NOMO-1 treated with DMSO at 0.1 percent for 48 hours (cell line): ENCODE measurements at regions not wholly inside any gene's neighbourhood (a gene's known extent, or its start where the extent isn't known, plus 50 kb on each side); places are given as distances from the start of the nearest gene placed in this dataset.
"Not testable (repeated sequence)": the region's sequence is repeated elsewhere in the genome, so short reads cannot be mapped to it uniquely, and the experiment has no call there.

ENCODE experiments used
- DNase-seq: peaks from one replicate; lab custom pipeline; 2025; ENCODE audit not compliant: unreplicated experiment; lab: John Stamatoyannopoulos, UW

DNA sequence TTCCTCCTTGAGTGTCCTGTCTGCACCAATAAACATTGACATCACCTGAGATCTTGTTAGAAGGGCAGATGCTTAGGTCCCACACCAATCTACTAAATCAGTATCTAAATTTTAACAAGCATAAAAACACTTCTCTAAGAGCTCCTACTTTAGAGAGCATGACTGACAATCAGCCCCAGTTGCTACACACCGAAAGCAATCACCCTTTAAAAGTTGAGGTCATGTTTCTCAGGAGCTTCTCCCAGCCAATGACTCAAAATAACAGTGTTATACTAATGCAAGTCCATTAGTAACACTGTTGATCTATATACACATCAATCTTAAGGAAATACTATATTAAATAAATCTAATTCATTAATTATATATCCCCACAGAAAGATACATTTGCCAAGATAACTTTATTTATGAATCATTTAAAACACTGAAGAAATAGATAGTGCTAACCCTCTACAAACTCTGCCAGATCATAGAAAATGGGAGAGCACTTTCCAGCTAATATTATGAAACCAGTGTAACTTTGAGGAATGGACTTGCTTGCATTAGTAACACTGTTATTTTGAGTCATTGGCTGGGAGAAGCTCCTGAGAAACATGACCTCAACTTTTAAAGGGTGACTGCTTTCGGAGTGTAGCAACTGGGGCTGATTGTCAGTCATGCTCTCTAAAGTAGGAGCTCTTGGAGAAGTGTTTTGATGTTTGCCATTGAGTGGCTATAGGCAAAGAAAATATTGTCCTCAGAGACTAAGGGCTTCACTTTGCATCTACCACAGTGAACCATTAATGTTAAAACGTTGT is 109.8 kb upstream of the HDX start:
- no peak for DNase-seq

DNA sequence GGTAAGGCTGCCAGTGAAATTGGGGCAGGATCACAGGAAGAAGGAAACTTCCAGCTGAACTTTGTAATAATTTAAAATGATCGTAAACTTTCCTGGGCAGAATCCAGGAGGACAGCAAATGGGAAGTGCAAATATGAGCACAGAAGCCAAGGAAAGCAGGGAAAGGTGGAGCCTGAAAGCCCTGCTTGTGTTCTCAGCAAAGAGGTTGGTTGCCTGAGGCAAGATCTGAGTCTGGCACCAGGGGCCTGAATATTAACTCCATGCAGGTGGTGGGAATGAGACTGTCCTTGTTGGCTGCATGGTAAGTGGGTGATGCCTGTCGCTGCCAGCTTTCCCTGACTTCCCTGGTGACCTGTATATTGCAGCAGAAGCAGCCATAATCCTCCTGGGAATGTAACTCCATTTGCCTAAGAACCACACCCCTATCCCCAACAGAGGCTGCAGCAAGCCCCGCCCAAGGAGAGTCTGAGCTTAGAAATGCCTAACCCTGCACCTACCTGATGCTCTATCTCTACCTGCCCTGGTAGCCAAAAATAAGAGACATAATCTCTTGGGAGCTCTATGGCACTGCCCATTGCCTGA is 132.0 kb upstream of the HDX start:
- no peak for DNase-seq

DNA sequence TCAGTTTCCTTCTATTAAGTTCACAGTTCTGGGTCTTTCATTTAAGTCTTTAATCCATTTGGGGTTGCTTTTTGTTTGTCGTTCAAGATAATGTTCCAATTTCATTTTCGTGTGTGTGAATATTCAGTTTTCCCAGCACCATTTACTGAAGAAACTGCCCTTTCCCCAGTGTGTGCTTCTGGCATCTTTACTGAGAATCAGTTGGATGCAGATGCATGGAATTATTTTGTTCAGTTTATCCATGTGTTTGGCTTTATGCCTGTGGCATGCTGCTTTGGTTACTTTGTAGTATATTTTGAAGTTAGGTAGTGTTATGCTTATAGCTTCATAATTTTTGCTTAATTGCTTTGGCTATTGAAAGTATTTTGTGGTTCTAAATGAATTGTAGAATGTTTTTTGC is 163.8 kb upstream of the HDX start:
- DNase-seq: no peak

DNA sequence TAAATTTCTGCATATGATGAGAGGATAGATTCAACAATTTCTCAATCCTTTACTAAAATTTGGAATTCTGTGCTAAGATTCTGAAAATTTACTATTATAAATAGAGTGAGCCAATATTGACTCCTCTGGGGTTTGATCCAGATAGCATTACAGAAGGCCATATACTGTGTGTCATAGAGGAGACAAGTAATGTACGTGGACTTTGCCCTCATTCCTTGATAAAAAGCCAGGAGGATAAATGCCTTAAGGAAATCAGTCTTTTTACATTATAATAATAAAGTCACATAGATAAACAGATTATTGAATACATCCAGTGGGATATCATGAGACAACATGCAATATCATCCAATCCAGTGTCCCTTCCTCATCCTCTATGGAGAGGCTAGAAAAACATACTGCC is 188.0 kb upstream of the HDX start:
- DNase-seq: no peak

DNA sequence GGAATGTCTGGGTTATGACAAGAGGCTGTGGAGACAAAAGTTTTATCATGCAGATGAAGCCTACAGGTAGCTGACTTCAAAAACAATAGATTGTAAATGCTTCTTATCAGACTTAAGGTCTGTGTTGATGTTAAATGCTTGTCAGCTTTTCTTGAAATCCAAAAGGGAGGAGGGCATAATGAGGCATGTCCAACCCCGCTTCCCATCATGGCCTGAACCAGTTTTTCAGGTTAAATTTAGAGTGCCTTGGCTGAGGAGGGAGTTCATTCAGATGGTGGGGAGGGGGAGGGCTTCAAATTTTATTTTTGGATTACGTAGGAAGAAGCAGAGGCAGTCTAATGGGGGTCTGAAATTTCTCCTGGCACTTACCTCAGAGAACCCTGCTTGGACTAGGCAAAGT is 207.7 kb upstream of the HDX start:
- no peak for DNase-seq

DNA sequence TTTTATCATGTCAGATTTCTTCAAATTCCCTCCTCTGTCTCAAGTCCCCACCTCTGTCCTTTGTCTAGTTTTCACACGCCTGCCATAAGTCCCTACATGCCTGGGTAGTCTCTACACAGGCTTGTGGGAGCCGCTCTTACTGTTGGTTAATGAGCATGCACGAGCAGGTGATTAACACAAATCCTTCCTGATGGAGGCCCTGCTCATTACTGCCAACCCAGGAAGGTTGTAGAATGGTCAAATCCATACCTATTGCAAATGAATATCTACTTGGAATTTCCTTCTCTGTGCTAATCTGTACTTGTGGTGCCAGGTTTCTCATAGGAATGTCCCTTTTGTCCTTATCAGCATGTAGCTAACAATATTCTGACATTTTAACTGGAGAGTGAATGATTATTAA is 208.4 kb upstream of the HDX start:
- DNase-seq: no peak

DNA sequence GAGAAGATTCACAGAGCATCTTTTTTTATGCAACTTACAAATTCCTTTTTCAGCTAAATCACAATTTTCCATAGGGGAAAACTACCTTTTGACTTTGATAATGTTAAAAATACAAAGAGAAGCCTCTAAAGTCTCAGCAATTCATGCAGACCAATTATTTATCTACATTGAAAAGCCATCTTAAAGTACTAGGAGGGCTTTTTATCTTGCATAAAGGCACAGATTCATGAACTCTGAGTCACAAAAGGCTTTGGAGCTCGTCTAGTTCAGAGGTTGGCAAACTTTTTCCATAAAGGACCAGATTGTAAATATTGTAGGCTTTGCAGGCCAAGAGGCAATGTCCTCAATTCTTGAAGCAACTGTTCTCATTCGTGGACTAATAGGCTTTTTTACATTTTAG is 210.4 kb upstream of the HDX start:
- DNase-seq: no peak

DNA sequence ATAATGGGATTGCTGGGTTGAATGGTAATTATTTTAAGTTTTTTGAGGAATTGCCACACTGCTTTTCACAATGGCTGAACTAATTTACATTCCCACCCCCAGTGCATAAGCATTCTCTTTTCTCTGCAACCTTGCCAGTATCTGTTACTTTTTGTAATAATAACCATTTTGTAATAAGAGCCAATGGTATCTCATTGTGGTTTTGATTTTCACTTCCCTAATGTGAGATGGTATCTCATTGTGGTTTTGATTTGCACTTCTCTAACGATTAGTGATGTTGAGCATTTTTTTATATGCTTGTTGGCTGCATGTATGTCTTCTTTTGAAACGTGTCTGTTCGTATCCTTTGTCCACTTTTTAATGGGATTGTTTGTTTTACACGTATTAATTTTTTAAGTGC is 213.1 kb upstream of the HDX start:
- peak; percentile 66 for DNase-seq

DNA sequence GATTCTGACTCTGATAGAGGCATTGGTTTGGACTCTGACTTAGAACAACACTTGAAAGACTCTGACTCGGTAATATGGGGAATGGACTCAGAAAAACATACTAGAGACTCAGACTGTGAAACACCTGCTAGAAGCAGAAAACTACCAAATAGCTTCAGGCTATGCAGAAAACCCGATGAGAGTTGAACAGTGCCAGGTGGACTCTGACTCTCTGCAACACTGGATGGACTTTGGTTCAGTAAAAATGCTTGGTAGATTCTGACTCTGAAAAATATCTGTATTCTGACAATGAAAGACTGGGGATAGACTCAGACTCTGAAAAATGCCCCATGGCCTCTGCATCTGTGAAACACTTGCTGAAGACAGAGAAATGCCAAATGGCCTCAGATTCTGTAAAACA is 215.1 kb upstream of the HDX start:
- no peak for DNase-seq

DNA sequence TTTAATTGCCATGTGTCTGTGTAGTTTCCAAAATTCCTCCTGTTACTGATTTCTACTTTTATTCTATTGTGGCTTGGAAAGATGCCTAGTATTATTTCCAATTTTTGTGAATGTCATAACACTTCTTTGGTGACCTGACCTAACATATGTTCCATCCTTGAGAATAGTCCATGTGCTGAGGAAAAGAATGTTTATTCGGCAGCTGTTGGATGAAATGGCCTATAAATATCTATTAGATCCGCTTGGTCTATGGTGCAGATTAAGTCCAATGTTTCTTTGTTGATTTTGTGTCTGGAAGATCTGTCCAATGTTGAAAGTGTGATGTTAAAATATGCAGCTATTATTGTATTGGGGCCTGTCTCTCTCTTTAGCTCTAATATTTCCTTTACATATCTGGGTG is 219.2 kb upstream of the HDX start:
- DNase-seq: no peak

DNA sequence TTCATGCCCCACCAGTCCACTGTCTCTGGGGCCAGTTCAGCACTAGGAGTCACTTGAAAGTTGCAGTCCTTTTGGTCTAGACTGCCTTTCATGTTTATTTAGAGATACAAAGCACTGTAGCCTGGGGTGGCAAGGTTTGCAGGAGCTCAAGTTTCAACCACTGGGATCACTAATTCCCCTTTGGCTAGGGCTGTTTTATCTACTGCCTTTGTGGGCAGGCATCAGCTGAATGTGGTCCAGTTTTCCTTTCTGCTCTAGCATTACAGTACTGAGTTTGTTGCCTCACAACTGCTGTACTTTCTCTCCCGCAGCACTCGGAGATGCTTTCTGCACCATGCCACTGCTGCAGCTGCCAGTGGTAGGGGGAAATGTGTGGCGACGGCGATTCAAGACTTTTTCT is 222.3 kb upstream of the HDX start:
- no peak for DNase-seq

DNA sequence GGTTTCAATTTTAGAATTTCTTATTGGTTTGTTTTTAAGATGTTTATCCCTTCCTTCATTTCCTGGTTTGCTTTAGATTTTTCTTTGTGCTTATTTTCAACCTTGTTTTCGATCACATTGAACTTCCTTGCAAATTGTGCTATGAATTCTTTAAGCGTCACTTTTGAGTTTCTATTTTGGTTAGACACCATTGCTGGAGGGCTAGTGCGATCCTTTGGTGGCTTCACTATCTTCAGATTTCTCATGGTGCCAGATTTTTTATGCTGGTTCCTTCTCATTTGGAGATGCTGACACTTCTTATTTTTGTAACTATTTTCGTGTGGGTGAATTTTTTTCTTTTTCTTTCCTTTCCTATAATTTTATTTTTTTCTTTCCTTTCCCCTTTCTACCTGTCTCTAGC is 227.2 kb upstream of the HDX start:
- DNase-seq: no peak

DNA sequence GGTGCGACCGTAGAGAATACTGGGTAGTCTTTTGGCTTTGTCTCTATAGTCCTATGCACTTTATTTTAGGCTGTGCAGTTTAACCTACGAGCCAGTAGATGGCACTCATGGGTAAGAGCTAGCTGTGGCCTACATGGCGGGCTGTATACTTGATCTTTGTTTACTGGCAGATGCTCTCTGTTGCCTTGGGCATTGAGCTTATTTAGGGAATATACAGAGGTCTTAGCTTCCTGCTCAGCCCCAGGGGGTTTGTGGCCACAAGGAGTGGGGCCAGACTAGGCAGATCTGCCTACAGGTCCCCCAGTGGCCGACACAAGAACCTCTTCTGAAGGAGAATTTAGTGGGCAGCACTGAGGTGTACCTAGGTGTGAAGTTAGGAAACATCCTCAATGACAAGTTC is 227.6 kb upstream of the HDX start:
- peak; percentile 61 for DNase-seq

DNA sequence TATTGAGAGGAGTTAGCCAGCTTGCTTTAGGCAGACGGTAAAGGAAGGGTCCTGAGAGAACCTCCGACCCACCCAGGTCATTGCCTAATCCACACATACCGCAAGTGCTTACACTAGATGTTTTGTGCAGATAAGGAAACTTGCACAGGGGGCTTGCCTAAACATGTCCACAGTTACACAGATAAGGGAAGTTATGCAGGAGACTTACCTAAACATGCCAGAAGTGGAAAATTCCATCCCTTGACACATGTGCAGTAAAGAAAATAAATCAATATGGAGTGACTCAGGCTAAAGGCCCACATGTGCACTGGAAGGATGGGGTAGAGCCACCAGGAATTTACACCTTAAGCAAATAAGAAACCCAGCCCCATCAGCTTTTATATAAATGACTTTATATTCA is 232.8 kb upstream of the HDX start:
- DNase-seq: peak; percentile 67

DNA sequence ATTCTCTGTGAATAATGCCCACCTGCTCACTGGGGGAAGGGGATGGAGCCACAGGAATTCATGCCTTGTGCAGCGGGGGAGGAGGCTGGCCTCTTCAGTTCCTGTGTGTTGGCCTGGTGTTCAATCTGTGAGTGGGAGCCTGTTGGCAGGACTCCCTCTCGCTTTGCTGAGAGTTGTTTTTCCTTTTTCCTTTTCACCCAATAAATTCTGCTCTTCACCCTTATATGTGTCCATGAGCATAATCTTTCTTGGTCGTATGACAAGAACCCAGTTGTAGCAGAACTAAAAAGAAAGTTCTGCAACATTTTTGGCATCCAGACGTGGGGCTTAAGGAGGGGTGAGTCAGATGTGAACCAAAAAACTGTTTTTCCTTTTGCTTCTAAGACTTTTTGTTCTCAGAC is 235.2 kb upstream of the HDX start:
- no peak for DNase-seq

DNA sequence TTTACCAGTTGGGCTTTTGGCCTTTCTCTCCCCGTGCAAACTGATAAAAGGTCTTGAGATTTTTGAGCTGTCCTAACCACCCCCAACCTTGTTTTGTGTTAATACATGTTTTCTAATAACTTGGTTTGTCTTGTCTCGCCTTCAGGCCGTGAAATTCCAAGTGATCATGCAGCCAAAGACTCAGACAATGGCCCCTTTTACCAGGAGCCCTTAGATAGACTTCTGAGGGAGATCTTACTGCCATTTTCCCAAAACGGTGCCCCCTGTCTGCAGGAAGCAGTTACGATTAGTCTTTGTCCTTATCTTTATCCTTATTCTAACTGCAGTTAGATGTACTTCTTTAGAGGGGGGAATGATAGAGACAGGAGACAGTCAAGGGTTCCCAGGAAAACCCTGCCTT is 245.3 kb upstream of the HDX start:
- no peak for DNase-seq

DNA sequence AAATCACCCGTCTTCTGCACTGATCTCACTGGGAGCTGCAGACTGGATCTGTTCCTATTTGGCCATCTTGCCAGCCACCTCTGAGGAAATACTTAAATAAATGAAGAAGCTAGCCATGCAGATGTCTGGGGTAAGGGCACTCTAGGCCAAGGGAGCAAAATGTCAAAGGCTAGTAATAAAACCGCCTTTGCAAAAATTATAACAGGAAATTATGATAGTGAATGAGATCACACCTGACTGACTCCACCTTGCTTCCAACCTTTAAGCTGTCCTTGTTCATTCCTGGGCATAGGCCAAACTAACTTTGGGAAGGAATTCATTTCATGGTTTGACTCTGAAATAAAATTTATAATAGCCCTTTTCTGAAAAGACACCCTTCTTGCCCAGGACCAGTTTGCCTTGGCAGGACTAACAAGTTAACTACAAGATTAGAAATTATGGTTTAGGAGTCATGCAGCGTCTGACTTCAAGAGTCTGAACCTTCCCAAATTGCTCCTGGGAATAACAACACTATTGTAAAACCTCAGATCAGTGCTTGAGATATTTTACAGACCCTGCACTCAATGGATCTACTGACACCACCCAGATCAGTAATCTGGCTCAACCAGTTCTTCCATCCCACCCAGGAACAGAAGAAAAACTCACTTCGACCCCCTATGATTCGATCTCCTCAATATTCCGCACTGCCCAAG is 246.9 kb upstream of the HDX start:
- no peak for DNase-seq

DNA sequence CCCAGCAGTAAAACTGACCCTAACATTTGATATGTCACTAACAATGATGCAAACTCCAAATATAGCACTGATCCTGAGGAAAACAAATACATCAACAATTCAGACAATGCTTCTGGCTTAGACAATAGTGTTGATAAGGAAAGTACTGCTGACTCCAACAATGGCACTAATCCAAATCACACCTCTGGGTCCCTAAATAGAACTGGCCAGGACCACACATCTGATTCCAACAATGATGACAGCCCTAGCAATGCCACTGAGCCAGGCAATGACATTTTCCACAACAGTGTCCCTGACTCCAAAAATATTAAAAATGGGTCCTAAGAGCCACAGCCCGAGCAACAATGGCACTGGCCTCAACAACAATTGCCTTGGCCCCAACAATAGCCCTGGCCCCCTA is 243.1 kb upstream of the APOOL start:
- DNase-seq: no peak

DNA sequence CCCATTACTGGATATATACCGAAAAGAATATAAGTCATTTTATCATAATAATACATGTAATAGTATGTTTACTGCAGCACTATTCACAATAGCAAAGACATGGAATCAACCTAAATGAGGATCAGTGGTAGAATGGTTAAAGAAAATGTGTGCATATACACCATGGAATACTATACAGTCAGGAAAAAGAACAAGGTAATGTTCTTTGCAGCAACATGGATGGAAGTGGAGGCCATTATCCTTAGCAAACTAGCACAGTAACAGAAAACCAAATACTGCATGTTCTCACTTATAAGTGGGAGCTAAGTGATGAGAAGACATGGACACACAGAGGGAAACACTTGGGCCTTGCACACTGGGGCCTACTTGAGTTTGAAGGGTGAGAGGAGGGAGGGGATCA is 207.4 kb upstream of the APOOL start:
- DNase-seq: no peak

DNA sequence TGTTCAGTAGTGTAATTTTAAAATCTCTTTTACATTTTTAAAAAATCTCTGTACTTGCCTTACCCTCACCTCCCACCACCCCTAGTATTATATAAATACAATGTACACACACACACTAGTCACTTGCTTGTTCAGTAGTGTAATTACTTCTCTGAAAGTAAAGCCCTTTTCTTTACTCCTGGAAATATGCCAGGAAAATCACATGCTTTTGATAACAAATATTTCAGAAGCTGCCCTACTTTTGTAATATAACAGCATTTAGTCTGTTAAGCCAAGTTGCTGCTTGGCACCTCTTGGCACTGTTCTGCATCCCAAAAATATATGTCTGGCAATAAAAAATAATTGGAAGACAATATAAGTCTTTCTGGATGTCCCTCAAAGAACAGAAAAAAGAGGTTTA is 172.8 kb upstream of the APOOL start:
- DNase-seq: no peak

DNA sequence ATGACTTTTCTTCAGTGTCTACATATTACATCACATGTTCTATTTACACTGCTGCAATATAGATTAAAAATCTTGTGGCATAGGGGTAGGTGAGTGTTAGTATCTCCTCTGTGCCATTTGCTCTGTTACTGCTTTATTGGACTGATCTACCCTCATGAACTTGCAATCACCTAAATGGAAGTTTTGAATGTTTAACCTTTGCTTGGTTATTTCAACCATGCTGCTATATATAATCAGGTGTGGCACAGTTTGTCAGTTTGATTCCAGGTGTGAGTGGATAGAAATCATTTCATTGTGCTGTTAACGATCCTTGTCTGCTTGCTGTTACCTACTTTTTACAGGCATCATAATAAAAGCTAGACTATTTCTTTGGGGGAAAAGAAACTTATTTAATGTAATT is 157.1 kb upstream of the APOOL start:
- DNase-seq: not testable (repeated sequence)

DNA sequence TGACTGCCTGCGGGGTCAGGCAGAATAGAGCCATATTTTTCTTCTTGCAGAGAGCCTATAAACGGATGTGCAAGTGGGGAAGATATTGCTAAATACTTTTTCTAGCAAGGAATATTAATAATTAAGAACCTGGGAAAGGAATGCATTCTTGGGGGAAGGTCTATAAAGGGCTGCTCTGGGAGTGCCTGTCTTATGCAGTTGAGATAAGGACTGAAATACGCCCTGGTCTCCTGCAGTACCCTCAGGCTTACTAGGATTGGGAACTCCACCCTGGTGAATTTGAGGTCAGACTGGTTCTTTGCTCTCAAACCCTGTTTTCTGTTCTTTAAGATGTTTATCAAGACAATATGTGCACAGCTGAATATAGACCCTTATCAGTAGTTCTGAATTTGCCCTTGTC is 152.5 kb upstream of the APOOL start:
- not testable (repeated sequence) for DNase-seq

DNA sequence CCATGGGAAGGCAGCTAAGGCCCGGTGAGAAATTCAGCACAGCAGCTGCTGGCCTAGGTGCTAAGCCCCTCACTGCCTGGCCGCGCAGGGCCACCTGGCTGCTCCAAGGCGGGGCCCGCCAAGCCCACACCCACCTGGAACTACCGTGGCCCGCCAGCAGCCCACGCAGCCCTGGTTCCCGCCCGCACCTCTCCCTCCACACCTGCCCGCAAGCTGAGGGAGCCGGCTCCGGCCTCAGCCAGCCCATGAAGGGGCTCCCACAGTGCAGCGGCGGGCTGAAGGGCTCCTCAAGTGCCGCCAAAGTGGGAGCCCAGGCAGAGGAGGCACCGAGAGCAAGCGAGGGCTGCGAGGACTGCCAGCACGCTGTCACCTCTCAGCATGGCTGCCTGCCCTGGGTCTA is 146.9 kb upstream of the APOOL start:
- DNase-seq: not testable (repeated sequence)
